ENCODE measurements at regions not wholly inside any gene's neighbourhood (a gene's known extent, or its start where the extent isn't known, plus 50 kb on each side); places are given as distances from the start of the nearest gene placed in this dataset.

GRCh38 chr3:72423643-72424042 is 424.6 kb downstream of the SHQ1 start:
- DNase-seq, result no peak

GRCh38 chr3:72421786-72422185 is 426.5 kb downstream of the SHQ1 start:
- no peak for DNase-seq

GRCh38 chr3:72421126-72421525 is 427.1 kb downstream of the SHQ1 start:
- DNase-seq, result no peak

- no peak for DNase-seq
Observed at GRCh38 chr3:72418856-72419255, 429.4 kb downstream of the SHQ1 start.

- no peak for DNase-seq
Observed at GRCh38 chr3:72418244-72418643, 430.0 kb downstream of the SHQ1 start.

GRCh38 chr3:72414481-72415016 is 433.7 kb downstream of the SHQ1 start:
- DNase-seq, result no peak

- no peak for DNase-seq
Observed at GRCh38 chr3:72413228-72413627, 435.0 kb downstream of the SHQ1 start.

GRCh38 chr3:72412340-72412956 is 435.8 kb downstream of the SHQ1 start:
- no peak for DNase-seq

GRCh38 chr3:72411843-72412242 is 436.4 kb downstream of the SHQ1 start:
- no peak for DNase-seq

- no peak for DNase-seq
Observed at GRCh38 chr3:72411126-72411525, 437.1 kb downstream of the SHQ1 start.

- no peak for DNase-seq
Observed at GRCh38 chr3:72408983-72409779, 439.1 kb downstream of the SHQ1 start.

GRCh38 chr3:72407766-72408165 is 440.5 kb downstream of the SHQ1 start:
- DNase-seq, result no peak

GRCh38 chr3:72405943-72406566 is 442.2 kb downstream of the SHQ1 start:
- DNase-seq, result no peak

GRCh38 chr3:72401005-72401545 is 447.2 kb downstream of the SHQ1 start:
- no peak for DNase-seq

GRCh38 chr3:72398781-72399180 is 449.5 kb downstream of the SHQ1 start:
- DNase-seq, result no peak

GRCh38 chr3:72397586-72397985 is 450.7 kb downstream of the SHQ1 start:
- no peak for DNase-seq

- DNase-seq, result no peak
Observed at GRCh38 chr3:72396899-72397298, 451.3 kb downstream of the SHQ1 start.

GRCh38 chr3:72395776-72396311 is 452.4 kb downstream of the SHQ1 start:
- no peak for DNase-seq

GRCh38 chr3:72393455-72393854 is 454.8 kb downstream of the SHQ1 start:
- no peak for DNase-seq

- no peak for DNase-seq
Observed at GRCh38 chr3:72391659-72392058, 456.6 kb downstream of the SHQ1 start.

- no peak for DNase-seq
Observed at GRCh38 chr3:72390841-72391240, 457.4 kb downstream of the SHQ1 start.

GRCh38 chr3:72388644-72389043 is 459.6 kb downstream of the SHQ1 start:
- no peak for DNase-seq

GRCh38 chr3:72388117-72388516 is 460.1 kb downstream of the SHQ1 start:
- no peak for DNase-seq
